Fibroblast of villous mesenchyme (primary cell): ENCODE measurements at regions not wholly inside any gene's neighbourhood (a gene's known extent, or its start where the extent isn't known, plus 50 kb on each side); places are given as distances from the start of the nearest gene placed in this dataset.

Source experiments
- DNase-seq: peaks from one replicate; pipeline ENCODE4 v3.0.0-alpha.2; 2010; ENCODE audit warnings: low read depth
- H3K4me3 ChIP-seq: 2 replicates; pipeline ENCODE4 v1.5.1; 2011; ENCODE audit warnings: low read depth, mild to moderate bottlenecking, low read length
- TF ChIP-seq, protein P1 (sequence below): IDR thresholded peaks from 2 replicates; pipeline ENCODE4 v1.5.1; 2012; ENCODE audit warnings: low read depth, mild to moderate bottlenecking, low read length; ENCODE audit not compliant: insufficient read depth

DNA sequence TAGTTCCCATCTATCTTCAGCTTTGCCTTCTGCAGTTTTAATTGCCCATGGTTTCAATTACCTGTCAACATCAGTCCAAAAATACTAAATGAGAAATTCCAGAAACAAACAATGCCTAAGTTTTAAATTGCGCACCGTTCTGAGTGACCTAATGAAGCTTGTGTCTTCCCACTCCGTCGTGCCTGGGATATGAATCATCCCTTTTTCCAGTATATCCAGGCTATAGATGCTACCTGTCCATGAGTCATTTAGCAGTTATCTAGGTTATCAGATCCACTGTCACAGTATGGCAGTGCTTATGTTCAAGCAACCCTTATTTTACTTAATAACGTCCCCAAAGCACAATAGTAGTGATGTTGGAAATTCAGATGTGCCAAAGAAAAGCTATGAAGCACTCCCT is 363.6 kb upstream of the FAM241A start:
- TF ChIP-seq, protein P1, sequence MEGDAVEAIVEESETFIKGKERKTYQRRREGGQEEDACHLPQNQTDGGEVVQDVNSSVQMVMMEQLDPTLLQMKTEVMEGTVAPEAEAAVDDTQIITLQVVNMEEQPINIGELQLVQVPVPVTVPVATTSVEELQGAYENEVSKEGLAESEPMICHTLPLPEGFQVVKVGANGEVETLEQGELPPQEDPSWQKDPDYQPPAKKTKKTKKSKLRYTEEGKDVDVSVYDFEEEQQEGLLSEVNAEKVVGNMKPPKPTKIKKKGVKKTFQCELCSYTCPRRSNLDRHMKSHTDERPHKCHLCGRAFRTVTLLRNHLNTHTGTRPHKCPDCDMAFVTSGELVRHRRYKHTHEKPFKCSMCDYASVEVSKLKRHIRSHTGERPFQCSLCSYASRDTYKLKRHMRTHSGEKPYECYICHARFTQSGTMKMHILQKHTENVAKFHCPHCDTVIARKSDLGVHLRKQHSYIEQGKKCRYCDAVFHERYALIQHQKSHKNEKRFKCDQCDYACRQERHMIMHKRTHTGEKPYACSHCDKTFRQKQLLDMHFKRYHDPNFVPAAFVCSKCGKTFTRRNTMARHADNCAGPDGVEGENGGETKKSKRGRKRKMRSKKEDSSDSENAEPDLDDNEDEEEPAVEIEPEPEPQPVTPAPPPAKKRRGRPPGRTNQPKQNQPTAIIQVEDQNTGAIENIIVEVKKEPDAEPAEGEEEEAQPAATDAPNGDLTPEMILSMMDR, result no peak
- no peak overlapping the region for H3K4me3 ChIP-seq
- DNase-seq, result no peak

DNA sequence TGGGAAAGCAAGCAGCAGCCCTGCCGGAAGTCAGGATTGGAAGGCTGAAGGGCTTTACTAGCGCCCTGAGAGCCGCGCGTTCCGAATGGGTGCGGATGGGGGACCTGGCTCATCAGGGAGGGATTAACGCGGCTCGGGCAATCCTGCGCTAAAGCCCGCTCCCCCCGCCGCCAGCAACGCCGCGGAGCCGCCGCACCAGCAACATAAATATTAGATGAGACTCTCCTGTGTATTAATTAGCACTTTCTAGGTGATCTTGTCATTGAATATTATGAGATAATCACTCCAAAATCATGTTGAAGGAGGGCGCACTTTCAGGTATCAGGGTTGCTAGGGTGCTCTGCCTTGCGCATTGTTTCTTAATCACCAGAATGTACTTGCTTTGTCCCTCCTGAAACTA is 357.2 kb upstream of the FAM241A start:
- DNase-seq, result no peak
- TF ChIP-seq, protein P1, result no peak
- H3K4me3 ChIP-seq, result no peak overlapping the region

DNA sequence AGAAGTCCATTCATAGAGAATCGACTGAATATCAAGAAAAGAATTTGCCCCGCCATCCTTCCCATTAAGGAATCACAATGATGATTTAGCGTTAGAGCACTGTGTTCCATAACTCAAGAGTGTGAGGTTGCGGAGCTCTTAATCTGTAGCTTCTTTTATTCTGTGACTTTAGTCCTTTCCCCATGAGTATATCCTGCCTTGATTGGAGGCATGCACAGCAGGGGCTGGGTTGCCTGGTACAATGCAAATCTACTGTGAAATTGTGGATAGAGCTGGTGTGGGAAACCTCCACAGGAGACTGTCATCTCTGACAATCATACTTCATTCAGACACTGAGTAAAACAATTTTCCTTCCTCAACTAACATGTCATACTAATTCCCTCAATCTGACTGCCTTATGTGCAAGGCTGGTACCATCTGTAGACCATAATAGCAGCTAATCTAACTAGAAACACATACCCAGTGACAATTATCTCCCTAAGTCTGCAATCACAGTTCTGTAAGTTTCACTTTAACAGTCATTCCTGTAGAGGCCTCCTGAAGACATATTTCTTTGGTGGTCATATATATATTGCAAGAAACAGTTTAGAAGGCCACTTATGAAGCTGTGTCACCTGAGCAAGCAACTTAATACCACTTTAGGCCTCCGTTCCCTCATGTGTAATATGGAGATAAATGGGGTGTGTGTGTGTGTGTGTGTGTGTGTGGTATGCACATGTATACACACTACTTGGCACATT is 355.2 kb upstream of the FAM241A start:
- no peak overlapping the region for H3K4me3 ChIP-seq
- TF ChIP-seq, protein P1, result no peak
- no peak for DNase-seq

DNA sequence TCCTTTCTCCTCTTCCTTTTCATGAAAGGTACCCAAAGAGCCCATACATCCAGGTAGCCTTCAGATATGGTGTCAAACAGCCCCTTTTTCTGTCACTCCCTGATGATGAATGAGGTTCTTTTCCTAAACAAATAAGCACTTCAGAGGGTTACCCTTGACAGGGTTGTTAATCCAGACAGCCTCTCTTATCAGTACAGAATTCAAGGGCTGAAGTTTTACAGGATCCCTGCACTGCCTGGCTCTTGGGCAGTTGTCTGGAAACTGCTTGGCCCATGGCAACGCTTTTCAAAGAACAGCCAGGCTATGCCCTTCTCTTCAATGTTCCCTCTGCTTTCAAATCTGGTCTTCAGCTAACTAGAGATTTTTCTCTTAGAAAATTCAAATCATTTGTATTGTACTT is 352.6 kb upstream of the FAM241A start:
- no peak for DNase-seq
- TF ChIP-seq, protein P1, result no peak

DNA sequence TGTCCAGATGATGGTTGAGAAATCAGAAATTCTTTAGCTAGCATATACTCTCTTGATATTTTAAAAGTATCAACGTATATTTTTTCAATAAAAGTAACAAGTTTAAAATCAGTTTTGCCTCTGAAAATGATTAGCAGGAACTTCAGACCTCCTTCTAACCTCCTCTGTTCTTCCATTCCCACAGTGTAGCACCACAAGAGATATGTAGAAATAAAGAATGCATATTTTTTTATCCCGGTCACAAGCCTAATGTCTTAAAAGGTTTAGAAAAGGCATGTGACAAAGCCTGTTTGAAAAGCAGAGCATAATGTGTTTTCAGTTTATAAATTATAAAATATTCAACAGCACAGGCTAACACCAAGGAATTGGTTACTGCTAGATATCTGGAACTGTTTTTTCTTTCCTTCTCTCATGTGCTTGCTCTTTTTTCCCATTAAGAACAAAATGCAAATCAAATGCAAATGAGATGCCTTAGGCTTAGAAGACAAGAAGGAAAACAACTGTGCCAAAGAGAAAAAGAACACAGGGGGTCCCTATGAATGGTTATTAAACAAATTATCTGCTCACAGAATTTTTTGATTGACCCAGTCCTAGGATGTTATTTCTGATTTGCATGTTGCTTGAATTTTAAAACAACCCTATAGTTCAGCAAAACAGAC is 351.7 kb upstream of the FAM241A start:
- TF ChIP-seq, protein P1, result no peak

More for the DNA sequence above, 352.6 kb upstream of the FAM241A start:
- H3K4me3 ChIP-seq, result no peak overlapping the region

DNA sequence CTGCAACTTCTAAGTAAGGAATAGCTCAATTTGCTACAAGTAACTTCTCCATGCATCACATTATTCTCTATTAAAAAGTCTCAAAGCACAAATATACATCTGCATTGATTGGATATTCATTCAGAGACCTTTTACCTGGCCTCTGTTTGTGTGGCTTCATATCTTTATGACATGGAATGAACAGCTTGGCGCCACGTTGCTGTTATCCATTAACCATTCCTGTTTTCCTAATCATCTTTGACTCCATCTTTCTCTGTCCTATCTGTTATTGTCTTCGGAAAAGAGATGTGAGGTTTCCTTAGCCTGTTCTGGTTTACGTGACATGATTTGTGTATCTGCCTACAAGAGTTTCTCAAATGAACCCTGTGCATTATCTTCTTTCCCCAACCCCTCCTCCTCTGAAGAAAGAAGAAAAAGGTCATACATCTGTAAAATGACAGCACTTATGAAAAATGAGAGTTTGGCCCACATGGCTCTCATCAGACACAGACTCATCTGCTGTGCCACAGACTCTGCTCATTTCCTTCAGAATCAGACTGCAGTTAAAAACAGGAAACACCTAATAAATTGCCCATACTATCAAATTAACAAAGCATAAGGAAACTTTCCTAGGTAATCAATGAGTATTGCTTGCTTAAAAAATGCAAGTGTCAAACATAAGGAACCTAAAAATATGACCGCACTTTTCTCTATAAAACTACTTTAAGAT is 347.6 kb upstream of the FAM241A start:
- H3K4me3 ChIP-seq, result no peak overlapping the region
- TF ChIP-seq, protein P1, result no peak
- no peak for DNase-seq

More for the DNA sequence above, 351.7 kb upstream of the FAM241A start:
- H3K4me3 ChIP-seq, result no peak overlapping the region
- no peak for DNase-seq
